ENCODE measurements at regions not wholly inside any gene's neighbourhood (a gene's known extent, or its start where the extent isn't known, plus 50 kb on each side); places are given as distances from the start of the nearest gene placed in this dataset.

GRCh38 chr6:119830069-119830468 is 480.5 kb upstream of the MAN1A1 start:
- TF ChIP-seq POLR2A (IDR thresholded peaks at IDR 0.05): no peak
- TF ChIP-seq CTCF (IDR thresholded peaks at IDR 0.05): no peak

Data from Peyer's patch (tissue), 4 donors.